ENCODE measurements at regions not wholly inside any gene's neighbourhood (a gene's known extent, or its start where the extent isn't known, plus 50 kb on each side); places are given as distances from the start of the nearest gene placed in this dataset.

DNA sequence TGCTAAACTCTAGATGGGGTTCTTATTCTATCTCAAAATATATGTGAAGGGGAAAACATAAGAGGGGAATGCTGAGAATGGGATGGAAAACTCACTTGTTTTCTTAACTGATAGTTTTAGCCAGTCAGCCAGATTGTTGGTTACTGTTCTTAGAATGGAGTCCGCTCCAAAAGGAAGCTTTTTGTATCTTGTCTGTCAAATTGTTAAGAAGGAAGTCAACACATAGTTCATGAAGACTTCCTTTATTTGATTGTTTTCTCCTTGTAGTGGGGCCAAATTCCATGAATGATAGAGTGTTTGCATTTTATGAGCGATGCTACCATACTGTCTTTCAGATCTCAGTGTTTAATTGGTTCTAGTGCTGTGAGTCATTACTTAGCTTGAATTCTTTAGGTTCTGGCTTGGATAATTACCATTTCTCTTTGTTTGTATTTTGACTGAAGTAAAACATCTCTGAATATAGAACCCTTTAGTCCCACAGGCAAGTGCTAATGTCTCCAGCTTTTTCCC, 98.3 kb upstream of the GOT2 start:
- TF ChIP-seq CTCF (IDR thresholded peaks at IDR 0.05) (no peak), EP300 (IDR thresholded peaks at IDR 0.05) (no peak)

Measured in ovary (tissue), 3 donors.